ENCODE measurements at regions not wholly inside any gene's neighbourhood (a gene's known extent, or its start where the extent isn't known, plus 50 kb on each side); places are given as distances from the start of the nearest gene placed in this dataset.
"Not testable (repeated sequence)": the region's sequence is repeated elsewhere in the genome, so short reads cannot be mapped to it uniquely, and the experiment has no call there.

DNA sequence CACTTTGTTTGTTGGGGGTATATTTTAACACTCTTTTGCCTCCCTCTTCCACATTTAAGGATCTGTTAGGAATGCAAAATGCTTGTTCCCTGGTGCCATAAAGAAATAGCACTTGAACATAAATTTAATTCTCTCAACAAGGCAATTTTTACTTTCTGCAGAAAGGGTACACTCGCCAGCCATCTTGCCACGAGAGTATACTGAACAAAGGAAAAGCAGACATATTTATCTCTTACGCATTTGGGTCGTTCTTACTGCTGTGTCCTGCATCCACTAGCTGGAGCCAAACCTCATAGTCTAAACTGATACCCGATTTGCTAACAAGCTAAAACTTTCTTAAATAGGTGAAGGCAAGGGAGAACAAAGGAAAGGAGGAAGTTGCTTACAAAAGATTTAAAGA, 129.5 kb downstream of the B3GNT2 start:
- no peak for DNase-seq

DNA sequence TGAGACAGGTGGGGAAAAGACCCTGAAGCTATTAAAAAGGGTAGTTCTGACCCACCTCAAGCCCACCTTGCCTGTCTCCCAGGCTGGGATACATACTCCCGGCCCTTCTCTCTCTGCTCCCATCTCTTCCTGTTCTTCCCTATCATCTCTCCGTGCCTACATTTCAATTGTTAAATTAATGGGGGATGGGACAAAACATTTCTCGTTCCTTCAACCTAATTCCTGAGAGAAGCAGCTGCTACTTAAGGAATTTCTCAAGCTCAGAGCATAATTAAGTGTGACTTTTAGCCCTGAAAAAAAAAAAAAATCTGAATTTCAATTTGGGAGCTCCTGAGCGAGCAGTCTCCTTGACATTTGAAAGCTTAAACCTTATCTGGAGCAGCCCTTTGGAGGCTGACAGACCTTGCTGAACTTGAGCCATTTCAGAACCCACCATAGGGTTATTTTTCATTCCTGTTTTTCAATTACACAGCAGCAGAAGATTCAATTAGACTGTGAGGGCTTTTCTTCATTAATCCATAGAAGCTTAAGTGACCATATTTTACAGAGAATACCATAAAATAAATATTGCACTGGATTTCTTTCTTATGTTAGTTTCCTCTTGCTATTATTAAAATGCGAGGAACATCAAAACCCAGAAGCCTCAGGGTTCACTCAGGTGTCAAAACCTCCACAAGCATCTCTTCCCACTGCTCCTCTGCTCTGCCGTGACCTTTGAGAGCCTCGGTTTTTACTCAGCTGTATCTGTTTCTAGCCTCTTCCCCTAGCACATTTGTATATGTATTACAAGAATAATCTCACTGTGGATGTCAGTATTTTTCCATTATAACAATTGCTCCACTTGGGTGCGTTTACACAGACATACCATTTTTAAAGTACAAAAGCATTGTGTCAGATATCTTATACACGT, 125.7 kb downstream of the B3GNT2 start:
- no peak for DNase-seq

GRCh38 chr2:62320657-62321357, 124.9 kb downstream of the B3GNT2 start:
- DNase-seq = no peak

- DNase-seq = not testable (repeated sequence)
These were observed 124.2 kb downstream of the B3GNT2 start for GRCh38 chr2:62320137-62320536.

DNA sequence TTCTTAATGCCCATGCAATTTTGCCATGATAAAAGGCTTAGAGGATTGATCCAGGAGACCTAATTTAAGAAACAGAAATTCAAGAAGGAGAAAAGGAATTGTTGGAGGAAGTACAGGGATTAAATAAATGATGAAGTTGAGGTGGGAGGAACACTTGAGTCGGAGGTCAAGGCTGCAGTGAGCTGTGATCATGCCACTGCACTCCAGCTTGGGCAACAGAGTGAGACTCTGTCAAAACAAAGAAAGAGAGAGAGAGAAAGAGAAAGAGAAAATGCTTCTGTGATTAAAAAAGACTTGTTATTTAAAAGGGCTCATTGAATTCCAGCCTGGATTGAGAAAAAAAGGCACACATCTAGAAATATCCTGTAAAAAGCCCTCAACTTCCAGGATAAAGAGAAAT, 123.2 kb downstream of the B3GNT2 start:
- no peak for DNase-seq

DNA sequence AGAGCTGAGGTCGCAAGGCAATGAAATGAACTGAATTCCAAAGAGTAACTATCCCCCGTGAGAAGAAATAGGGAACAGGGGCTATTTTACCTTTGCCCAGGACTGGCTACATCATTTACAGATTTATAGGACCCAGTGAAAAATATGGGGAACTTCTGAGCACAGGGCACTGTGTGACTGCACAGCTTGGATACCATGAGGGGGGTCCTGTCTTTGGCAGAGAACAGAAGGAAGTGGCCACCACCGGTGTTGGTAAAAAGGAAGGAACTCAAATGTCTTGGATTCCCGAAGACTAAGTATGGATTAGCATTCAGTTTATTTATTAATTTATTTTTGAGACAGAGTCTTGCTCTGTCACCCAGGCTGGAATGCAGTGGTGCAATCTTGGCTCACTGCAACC, 119.6 kb downstream of the B3GNT2 start:
- DNase-seq = no peak

DNA sequence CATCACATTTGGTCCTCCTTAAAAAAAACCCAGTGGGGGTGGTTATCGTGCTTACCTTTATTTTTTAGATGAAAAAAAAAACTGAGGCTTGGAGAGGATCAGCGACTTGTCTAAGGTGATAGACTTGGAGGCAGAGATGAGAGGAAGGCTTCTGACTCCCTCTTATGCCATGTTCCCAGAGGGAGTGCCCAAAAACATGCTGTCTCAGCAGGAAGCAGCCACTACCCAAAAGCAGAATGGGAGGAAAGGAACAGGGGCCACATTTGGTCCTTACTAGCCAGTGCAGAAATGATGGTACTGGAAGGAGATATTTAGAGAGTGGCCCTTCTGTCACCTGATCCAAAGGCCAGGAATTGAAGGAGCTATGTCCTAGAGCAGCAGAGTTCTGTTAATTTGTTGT, 118.4 kb downstream of the B3GNT2 start:
- DNase-seq = no peak

DNA sequence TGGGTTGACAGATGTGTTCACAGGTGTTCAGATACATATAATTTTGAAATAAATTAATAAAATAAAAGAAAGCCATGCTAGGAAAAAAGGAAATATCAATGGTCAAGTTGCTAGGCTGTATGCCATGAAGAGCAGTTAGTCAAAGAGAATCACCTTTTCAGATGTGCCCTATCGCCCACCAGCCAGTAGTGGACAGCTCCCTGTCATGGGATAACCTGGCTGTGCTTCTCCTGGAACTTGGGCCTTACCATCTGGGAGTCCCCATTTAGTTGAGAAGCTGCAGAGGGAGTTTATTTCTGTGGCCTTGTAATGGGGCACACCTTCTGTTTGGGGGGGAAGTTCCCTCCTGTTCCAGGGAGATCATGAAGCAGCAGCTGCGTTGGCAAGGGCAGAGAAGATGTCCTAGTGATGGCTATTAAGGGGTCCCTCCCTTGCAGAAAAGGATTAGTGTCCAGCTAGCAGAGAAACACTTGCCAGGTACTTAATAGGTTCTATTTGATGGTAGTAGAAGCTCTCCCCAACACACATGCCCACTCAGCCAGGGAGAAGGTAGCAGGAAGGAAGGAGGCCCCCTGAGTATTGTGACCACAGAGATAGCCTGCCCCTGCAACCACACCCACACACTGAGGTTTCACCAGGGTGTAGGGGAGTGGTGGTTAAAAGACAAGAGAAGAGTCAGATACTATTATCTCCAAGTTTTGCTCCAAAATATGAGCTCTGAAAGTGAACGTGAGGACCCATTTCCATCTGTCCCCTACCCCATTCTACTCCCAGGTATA, 117.7 kb downstream of the B3GNT2 start:
- DNase-seq = no peak

DNA sequence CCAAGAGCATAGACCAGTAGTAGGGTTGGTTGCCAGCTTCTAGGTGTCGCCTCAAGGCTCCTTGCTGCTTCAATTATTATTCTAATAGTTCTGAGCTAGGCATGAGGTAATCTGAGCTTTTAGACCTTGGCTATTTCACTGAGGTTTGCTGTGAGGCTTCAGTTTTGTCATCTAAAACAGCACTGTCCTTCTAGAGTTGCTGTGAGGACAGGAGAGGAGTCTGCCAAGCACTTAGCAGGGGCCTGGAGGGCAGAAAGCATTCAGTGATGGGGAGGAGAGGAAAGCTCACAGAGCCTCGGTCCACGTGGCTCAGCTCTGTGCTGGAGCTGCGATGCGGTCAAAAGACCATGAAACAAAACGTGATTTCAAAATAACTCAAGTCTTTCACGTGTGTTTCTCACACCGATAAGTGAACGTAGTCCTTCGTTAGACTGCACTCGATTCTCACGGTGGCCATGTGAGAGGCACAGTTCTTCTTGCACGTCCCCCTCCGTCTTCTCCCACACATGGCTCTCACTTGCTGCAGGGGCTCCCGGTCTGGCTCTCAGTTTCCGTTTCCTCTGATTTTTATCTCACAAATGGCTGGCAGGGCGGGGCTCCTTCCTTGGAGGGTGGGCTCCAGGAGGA, 113.7 kb downstream of the B3GNT2 start:
- peak in 1 of 4 experiments; percentile 4 for DNase-seq

- DNase-seq = no peak
These were observed 113.2 kb downstream of the B3GNT2 start for GRCh38 chr2:62309081-62309464.

DNA sequence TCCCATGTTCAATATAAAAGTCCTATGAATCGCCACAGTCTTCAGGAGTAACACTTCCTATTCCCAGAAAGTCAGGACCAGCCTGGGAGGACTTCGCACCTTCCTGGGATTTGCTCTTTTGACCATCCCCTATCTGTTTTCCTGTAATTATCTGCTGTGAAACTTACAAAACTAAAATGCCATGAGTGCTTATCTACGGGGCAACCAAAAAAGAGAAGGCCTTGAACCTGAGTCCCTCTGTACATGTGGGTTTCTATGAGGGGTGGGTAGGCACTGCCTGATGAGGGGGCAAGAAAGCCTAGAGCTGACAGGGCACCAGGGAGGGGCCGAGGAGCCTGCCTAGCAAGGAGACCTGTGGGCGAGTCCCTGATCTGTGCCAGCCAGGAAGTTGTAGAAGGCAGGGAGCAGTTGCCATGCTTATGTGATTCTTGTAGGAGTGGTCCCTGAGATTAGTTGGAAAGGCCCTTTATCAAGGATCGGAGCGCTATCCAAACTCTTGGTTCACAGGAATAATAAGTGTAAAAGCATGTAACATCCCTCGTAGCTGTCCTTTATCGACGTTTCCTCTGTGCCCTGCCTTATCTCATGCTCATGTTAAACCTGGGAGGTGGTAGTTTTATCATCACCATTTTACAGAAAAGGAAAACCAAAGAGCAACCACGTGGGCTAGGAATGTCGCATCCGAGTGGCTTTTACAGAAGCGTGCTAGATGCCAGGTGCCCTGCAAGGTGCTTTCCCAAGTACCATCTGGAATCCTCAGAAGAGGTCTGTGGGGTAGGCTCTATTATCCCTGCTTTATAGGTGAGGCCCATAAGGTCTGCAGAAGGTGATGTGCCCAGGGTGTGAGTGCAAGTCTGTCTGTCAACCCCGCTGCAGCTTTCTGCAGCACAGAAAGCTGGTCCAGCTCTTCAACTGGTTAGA, 111.8 kb downstream of the B3GNT2 start:
- no peak for DNase-seq

- no peak for DNase-seq
These were observed 111.0 kb downstream of the B3GNT2 start for GRCh38 chr2:62306751-62307468.

GRCh38 chr2:62305421-62306176, 109.7 kb downstream of the B3GNT2 start:
- DNase-seq = peak in 2 of 4 experiments; percentile 21 to 24

- DNase-seq = peak in 1 of 4 experiments; percentile 4
These were observed 108.8 kb downstream of the B3GNT2 start for GRCh38 chr2:62304429-62305417.

DNA sequence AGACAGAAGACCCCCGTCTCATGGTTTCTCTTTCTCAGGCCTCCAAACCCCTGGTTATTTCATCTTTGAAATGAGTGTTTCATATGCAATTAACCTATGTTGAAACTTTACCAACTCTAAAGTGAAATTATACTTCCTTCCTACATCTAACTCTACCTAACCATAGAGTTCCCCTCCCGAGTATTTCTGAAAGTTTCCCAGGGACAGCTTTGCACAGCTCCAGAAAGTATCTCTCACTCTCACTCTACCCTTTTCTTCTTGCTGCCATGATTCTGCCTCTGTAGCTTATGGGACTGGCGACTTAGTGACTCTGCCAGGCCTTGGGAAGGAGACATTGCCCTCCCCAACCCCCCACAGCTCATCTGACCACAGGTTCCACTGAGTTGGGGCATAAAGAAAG, 107.9 kb downstream of the B3GNT2 start:
- no peak for DNase-seq

- DNase-seq = no peak
These were observed 106.9 kb downstream of the B3GNT2 start for GRCh38 chr2:62302631-62303435.

DNA sequence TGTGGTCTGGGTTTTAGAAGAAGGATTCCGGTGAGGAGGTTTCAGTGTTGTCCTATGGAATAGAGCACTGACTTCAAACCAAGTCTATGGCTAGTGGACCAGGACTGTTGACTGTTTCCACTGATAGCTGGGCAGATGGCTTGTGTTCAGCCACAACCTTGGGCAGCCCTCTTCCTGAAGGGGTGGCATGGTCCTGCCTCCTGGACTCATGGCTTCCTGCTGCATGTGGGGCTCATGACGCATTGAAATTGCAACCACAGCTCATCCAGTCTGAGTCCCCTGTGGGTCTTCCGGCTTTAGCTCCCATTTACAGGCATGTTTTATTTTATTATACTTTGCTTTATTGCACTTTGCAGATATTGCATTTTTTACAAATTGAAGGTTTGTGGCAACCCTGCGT, 105.0 kb downstream of the B3GNT2 start:
- DNase-seq = no peak

DNA sequence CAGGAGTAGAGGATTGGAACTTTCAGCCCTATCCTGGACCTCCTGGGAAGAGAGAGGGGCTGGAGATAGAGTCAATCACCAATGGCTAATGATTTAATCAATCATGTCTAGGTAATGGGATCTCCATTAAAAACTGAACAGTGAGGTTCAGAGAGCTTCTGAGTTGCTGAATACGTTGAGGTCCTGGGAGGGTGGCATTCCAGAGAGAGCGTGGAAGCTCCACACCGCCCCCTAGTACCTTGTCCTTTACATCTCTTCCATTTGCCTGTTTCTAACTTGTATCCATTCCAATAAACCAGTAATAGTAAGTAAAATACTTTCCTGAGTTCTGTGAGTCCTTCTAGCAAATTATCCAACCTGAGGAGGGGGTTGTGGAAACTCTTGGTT, 101.7 kb downstream of the B3GNT2 start:
- no peak for DNase-seq

Data from activated CD4-positive, CD25-positive, alpha-beta regulatory T cell (primary cell).